A549 (cell line): ENCODE measurements at regions not wholly inside any gene's neighbourhood (a gene's known extent, or its start where the extent isn't known, plus 50 kb on each side); places are given as distances from the start of the nearest gene placed in this dataset.

ENCODE experiments used
- ATAC-seq, 2 experiments: fragments of 200-7000 bp in 1 of 2; fragments of >200 bp in 1 of 2; cut with Nextera tagmentation in 1 of 2; cut with Tn5 transposase in 1 of 2; 3 replicates each; pipeline versions ENCODE4 v1.8.0 to v1.9.1; 2018 to 2020; ENCODE audit warnings: mild to moderate bottlenecking in 1 of 2, moderate library complexity in 1 of 2
- CTCF ChIA-PET: fragments of 300-600 bp; sonication (Branson Sonifier 250); formaldehyde crosslinking; extraction: SDS; loops from one replicate; lab custom pipeline; 2021; ENCODE audit warnings: antibody characterized with exemption, inconsistent platforms; lab: Yijun Ruan, JAX
- POLR2A ChIA-PET: fragments of 350-600 bp; formaldehyde crosslinking; extraction: SDS; loops from one replicate; lab custom pipeline; 2021; ENCODE audit warnings: antibody characterized with exemption, inconsistent platforms; lab: Yijun Ruan, JAX
- DNase-seq, 2 experiments: peaks; one replicate each; pipeline versions ENCODE4 v3.0.0 to v3.0.0-alpha.2; 2011 to 2016; ENCODE audit warnings: low read depth in 1 of 2, low spot score in 1 of 2
- FAIRE-seq: peaks from 2 replicates; lab custom pipeline; 2011; peaks lifted over from hg19 to GRCh38; lab: Jason Lieb, UNC
- H3K27ac ChIP-seq, 2 experiments: fragments of >200 bp; sonication (Bioruptor Twin); formaldehyde crosslinking; 3 replicates each; pipeline ENCODE4 v1.5.1; 2016 to 2017
- H3K4me1 ChIP-seq: fragments of >200 bp; sonication (Bioruptor Twin); formaldehyde crosslinking; 3 replicates; pipeline ENCODE4 v1.6.1; 2016
- H3K4me2 ChIP-seq: fragments of >200 bp; sonication (Bioruptor Twin); formaldehyde crosslinking; 3 replicates; pipeline ENCODE4 v1.6.1; 2016
- H3K4me3 ChIP-seq: fragments of >200 bp; sonication (Bioruptor Twin); formaldehyde crosslinking; 3 replicates; pipeline ENCODE4 v1.5.1; 2016
- H3K9me3 ChIP-seq: fragments of >200 bp; sonication (Bioruptor Twin); formaldehyde crosslinking; 3 replicates; pipeline ENCODE4 v1.6.1; 2016
- BHLHE40 ChIP-seq: IDR thresholded peaks from 2 replicates; pipeline ENCODE4 v1.6.1; 2012; ENCODE audit warnings: low read depth, low read length, inconsistent platforms
- CBX2 ChIP-seq: fragments of 200-600 bp; sonication (generic); IDR thresholded peaks from 2 replicates; pipeline ENCODE4 v1.6.1; 2016; ENCODE audit warnings: low read depth, mild to moderate bottlenecking, borderline replicate concordance
- CEBPB ChIP-seq, 2 experiments: fragments of >200 bp in 1 of 2; sonication (Bioruptor Twin) in 1 of 2; formaldehyde crosslinking in 1 of 2; IDR thresholded peaks; 2 replicates each; pipeline ENCODE4 v1.6.1; 2012 to 2016
- CHD2 ChIP-seq: fragments of 150-350 bp; IDR thresholded peaks from 2 replicates; pipeline ENCODE4 v1.6.1; 2014; ENCODE audit warnings: low read length; ENCODE audit not compliant: partially characterized antibody
- CTCF ChIP-seq: fragments of >200 bp; sonication (Bioruptor Twin); formaldehyde crosslinking; IDR thresholded peaks from 3 replicates; pipeline ENCODE4 v1.5.1; 2016
- EHF ChIP-seq: fragments of 250-450 bp; sonication (Bioruptor Pico); IDR thresholded peaks from 2 replicates; pipeline ENCODE4 v1.5.0; 2020; ENCODE audit warnings: mild to moderate bottlenecking
- ELK1 ChIP-seq: fragments of 150-350 bp; IDR thresholded peaks from 2 replicates; pipeline ENCODE4 v1.6.1; 2014; ENCODE audit warnings: low read depth, mild to moderate bottlenecking, low read length
- EP300 ChIP-seq, 2 experiments: fragments of >200 bp; sonication (Bioruptor Twin); formaldehyde crosslinking; IDR thresholded peaks; 2 replicates in 1 of 2; 3 replicates in 1 of 2; pipeline ENCODE4 v1.6.1; 2016 to 2017
- FOSL2 ChIP-seq, 2 experiments: fragments of 450-650 bp in 1 of 2; fragments of >200 bp in 1 of 2; sonication (Bioruptor Twin) in 1 of 2; formaldehyde crosslinking; IDR thresholded peaks; 2 replicates each; pipeline versions ENCODE4 v1.5.0 to v1.6.1; 2016 to 2020; ENCODE audit warnings: mild to moderate bottlenecking in 1 of 2, moderate library complexity in 1 of 2
- GATA3 ChIP-seq: IDR thresholded peaks from 2 replicates; pipeline ENCODE4 v1.6.1; 2012; ENCODE audit warnings: borderline replicate concordance
- HDAC2 ChIP-seq: fragments of 200-600 bp; sonication (generic); IDR thresholded peaks from 2 replicates; pipeline ENCODE4 v1.6.1; 2016
- HES2 ChIP-seq: fragments of >200 bp; sonication (Bioruptor Twin); formaldehyde crosslinking; IDR thresholded peaks from 2 replicates; pipeline ENCODE4 v1.6.1; 2016
- HOXA7 ChIP-seq: fragments of 250-450 bp; sonication (Bioruptor Pico); IDR thresholded peaks from 2 replicates; pipeline ENCODE4 v1.5.0; 2020; ENCODE audit warnings: mild to moderate bottlenecking, moderate library complexity
- JUN ChIP-seq, 2 experiments: fragments of >200 bp; sonication (Bioruptor Twin); formaldehyde crosslinking; IDR thresholded peaks; 2 replicates in 1 of 2; 3 replicates in 1 of 2; pipeline ENCODE4 v1.6.1; 2016 to 2017
- JUNB ChIP-seq: fragments of >200 bp; sonication (Bioruptor Twin); formaldehyde crosslinking; IDR thresholded peaks from 2 replicates; pipeline ENCODE4 v1.6.1; 2016
- MAFK ChIP-seq: fragments of 450-650 bp; IDR thresholded peaks from 2 replicates; pipeline ENCODE4 v1.6.1; 2014; ENCODE audit not compliant: partially characterized antibody
- MAZ ChIP-seq: fragments of 150-350 bp; IDR thresholded peaks from 2 replicates; pipeline ENCODE4 v1.6.1; 2014; ENCODE audit warnings: antibody characterized with exemption, low read depth, low read length, borderline replicate concordance
- MYC ChIP-seq: IDR thresholded peaks from 2 replicates; pipeline ENCODE4 v1.6.1; 2012; ENCODE audit warnings: mild to moderate bottlenecking, inconsistent platforms, low read length, improper control_type of control experiment, borderline replicate concordance
- NPAS2 ChIP-seq: fragments of 250-450 bp; sonication (Bioruptor Pico); IDR thresholded peaks from 2 replicates; pipeline ENCODE4 v1.8.0; 2022; ENCODE audit warnings: mild to moderate bottlenecking, moderate library complexity, borderline replicate concordance
- NR3C1 ChIP-seq: fragments of >200 bp; sonication (Bioruptor Twin); formaldehyde crosslinking; IDR thresholded peaks from 3 replicates; pipeline ENCODE4 v1.6.1; 2017
- PBX3 ChIP-seq: IDR thresholded peaks from 2 replicates; pipeline ENCODE4 v1.6.1; 2012
- RNF2 ChIP-seq: fragments of 200-600 bp; sonication (generic); IDR thresholded peaks from 2 replicates; pipeline ENCODE4 v1.6.1; 2016; ENCODE audit warnings: low read depth, mild to moderate bottlenecking, antibody characterized with exemption, moderate library complexity, borderline replicate concordance
- SREBF2 ChIP-seq: fragments of 450-650 bp; IDR thresholded peaks from 2 replicates; pipeline ENCODE4 v1.6.1; 2014; ENCODE audit warnings: mild to moderate bottlenecking, moderate library complexity
- ZC3H11A ChIP-seq: fragments of 450-650 bp; IDR thresholded peaks from 2 replicates; pipeline ENCODE4 v1.6.1; 2014; ENCODE audit warnings: antibody characterized with exemption, mild to moderate bottlenecking
- ZNF302 ChIP-seq: fragments of 250-450 bp; sonication (Bioruptor Pico); IDR thresholded peaks from 2 replicates; pipeline ENCODE4 v1.9.0; 2021; ENCODE audit warnings: inconsistent platforms, mild to moderate bottlenecking, moderate library complexity
- ZSCAN20 ChIP-seq: fragments of 250-450 bp; sonication (Bioruptor Pico); IDR thresholded peaks from 2 replicates; pipeline ENCODE4 v1.8.0; 2022; ENCODE audit warnings: mild to moderate bottlenecking, moderate library complexity
- WGBS: methylation state at CpG from one replicate; pipeline ENCODE4 v1.1.6; 2017; ENCODE audit errors: missing lambda C conversion rate; 5-methylcytosine and 5-hydroxymethylcytosine counted together
- TF ChIP-seq, protein P1 (sequence below): fragments of >200 bp; sonication (Bioruptor Twin); formaldehyde crosslinking; IDR thresholded peaks from 3 replicates; pipeline ENCODE4 v1.6.1; 2016

DNA sequence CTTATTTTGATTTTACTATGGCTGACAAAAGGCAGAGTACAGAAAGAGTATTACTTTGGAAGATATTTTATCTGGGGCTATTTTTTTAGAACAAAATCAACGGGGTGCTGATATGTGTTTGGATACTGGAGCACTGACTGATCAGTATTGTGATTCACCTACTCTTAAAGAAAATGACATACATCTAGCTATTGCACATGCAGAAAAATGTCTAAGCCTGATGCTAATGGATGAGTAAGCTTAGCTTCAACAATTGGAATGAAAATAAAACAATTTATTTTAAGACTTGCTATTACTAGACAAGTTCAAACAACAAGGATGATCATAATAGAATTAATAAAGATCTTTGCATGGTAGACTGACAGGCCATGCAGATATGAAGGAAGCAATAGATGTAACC lies 262.0 kb downstream of the PPP1R2C start:
- POLR2A ChIA-PET = no interaction called here
- ATAC-seq (no peak), DNase-seq (no peak), FAIRE-seq (no peak)
- H3K9me3 ChIP-seq = no peaks in the 10 kb centered on the region
- H3K4me1 ChIP-seq = no peaks in the 10 kb centered on the region
- 0% methylated on average over 1 of the region's 1 CpG for WGBS
- no peak overlapping the region for H3K4me2 ChIP-seq
- CTCF ChIA-PET = no interaction called here
- TF ChIP-seq CTCF (no peak), BHLHE40 (no peak), MAZ (no peak), HES2 (no peak), EP300 (IDR thresholded peaks at IDR 0.05) (no peak), CEBPB (IDR thresholded peaks at IDR 0.05) (no peak), RNF2 (no peak), JUNB (no peak), JUN (IDR thresholded peaks at IDR 0.05) (no peak), ZNF302 (CRISPR knock-in tag) (no peak), SREBF2 (no peak), HOXA7 (CRISPR knock-in tag) (no peak)
- TF ChIP-seq, protein P1, sequence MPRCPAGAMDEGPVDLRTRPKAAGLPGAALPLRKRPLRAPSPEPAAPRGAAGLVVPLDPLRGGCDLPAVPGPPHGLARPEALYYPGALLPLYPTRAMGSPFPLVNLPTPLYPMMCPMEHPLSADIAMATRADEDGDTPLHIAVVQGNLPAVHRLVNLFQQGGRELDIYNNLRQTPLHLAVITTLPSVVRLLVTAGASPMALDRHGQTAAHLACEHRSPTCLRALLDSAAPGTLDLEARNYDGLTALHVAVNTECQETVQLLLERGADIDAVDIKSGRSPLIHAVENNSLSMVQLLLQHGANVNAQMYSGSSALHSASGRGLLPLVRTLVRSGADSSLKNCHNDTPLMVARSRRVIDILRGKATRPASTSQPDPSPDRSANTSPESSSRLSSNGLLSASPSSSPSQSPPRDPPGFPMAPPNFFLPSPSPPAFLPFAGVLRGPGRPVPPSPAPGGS = no peak
- TF ChIP-seq, all 56 proteins: peak for 0
- Histone ChIP-seq H3K27ac (no peak overlapping the region), H3K4me3 (no peak overlapping the region)

- ChIA-PET POLR2A (no interaction called here), CTCF (no interaction called here)
- no peak for DNase-seq
- TF ChIP-seq MAZ (no peak), SREBF2 (no peak), NR3C1 (no peak)
- no peaks in the 10 kb centered on the region for H3K4me1 ChIP-seq
- 10% methylated on average over 7 of the region's 7 CpGs for WGBS
- no peak for FAIRE-seq
- H3K27ac ChIP-seq = no peak overlapping the region
- no peak overlapping the region for H3K4me2 ChIP-seq
- no peaks in the 10 kb centered on the region for H3K9me3 ChIP-seq
- ATAC-seq = no peak
- no peak overlapping the region for H3K4me3 ChIP-seq
These were observed 272.9 kb downstream of the PPP1R2C start for GRCh38 chrX:42505016-42505415.

DNA sequence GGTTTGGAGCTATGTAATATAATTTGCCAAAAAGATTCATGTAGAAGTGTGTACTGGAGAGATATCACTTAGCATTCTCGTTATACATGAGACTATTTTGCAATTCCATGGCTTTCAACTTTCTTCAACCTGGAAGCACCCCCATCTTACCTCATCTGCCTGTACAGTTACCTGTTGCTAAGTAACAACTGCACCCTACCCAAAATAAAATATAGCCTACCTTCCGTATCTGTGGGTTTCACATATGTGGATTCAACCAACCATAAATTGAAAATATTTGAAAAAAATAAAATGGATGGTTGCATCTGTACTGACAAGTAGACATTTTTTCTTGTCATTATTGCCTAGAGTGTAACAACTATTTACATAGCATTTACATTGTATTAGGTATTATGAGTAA lies 278.3 kb downstream of the PPP1R2C start:
- no peak overlapping the region for H3K4me2 ChIP-seq
- CTCF ChIA-PET = interaction anchor here (0.6 kb wide), 1 partner anchor 26 kb away, joined by 3 read pairs; no protein-coding TSS in a partner anchor
- H3K9me3 ChIP-seq = no peaks in the 10 kb centered on the region
- DNase-seq (no peak), FAIRE-seq (no peak), ATAC-seq (no peak)
- no peak overlapping the region for H3K27ac ChIP-seq
- H3K4me3 ChIP-seq = no peak overlapping the region
- POLR2A ChIA-PET = no interaction called here
- H3K4me1 ChIP-seq = no peaks in the 10 kb centered on the region
- TF ChIP-seq ZC3H11A = no peak
- no peak for TF ChIP-seq CBX2
- TF ChIP-seq FOSL2 (IDR thresholded peaks at IDR 0.05) = no peak
- TF ChIP-seq FOSL2 (CRISPR knock-in tag; IDR thresholded peaks at IDR 0.05) = no peak
- no peak for TF ChIP-seq PBX3
- no peak for TF ChIP-seq ZSCAN20 (CRISPR knock-in tag)
- no peak for TF ChIP-seq HDAC2
- TF ChIP-seq MYC = no peak
- no peak for TF ChIP-seq GATA3
- no peak for TF ChIP-seq CHD2
- TF ChIP-seq EHF = no peak
- no peak for TF ChIP-seq NPAS2 (CRISPR knock-in tag)
- no peak for TF ChIP-seq MAFK
- no peak for TF ChIP-seq JUNB
- no peak for TF ChIP-seq ELK1
- no peak for TF ChIP-seq MAZ
- TF ChIP-seq BHLHE40 = no peak
- WGBS = 20% methylated on average over 2 of the region's 2 CpGs
